ENCODE measurements at regions not wholly inside any gene's neighbourhood (a gene's known extent, or its start where the extent isn't known, plus 50 kb on each side); places are given as distances from the start of the nearest gene placed in this dataset.
A peak's percentile ranks its signal among the peaks of the same experiment; 100 is the strongest.

DNA sequence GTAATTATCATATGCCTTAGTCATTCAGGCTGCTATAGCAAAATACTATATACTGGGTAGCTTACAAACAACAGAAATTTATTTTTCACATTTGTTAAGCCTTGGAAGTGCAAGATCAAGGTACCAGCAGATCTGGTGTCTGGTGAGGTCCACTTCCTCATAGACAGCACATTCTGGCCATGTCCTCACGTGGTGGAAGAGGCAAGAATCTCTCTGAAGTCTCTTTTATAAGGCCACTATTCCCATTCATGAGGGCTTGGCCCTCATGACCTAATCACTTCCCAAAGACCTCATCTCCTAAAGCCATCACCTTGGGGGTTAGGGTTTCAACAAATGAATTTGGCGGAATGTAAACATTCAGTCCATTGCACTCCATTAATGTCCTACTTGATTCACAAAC lies 137.5 kb upstream of the C1GALT1 start:
- H3K9me3 ChIP-seq (ENCODE audit: control insufficient read depth in 1 of 2, low read length in 2 of 2) = no peaks in the 10 kb centered on the region
- H3K4me1 ChIP-seq (ENCODE audit: control insufficient read depth in 1 of 2, insufficient read depth in 2 of 2, low read length in 2 of 2) = no peaks in the 10 kb centered on the region
- H3K4me3 ChIP-seq (ENCODE audit: low read depth in 1 of 2, low read length in 2 of 2) = no peak overlapping the region
- no peak overlapping the region for H3K27ac ChIP-seq (ENCODE audit: low read depth, low read length)
- no peaks in the 10 kb centered on the region for H3K36me3 ChIP-seq (ENCODE audit: control insufficient read depth in 1 of 2, insufficient read depth in 2 of 2, low read length in 2 of 2)
- H3K9ac ChIP-seq (ENCODE audit: low read depth in 1 of 2, low read length in 2 of 2) = no peak overlapping the region
- H3K27me3 ChIP-seq (ENCODE audit: control insufficient read depth in 1 of 2, insufficient read depth in 2 of 2, low read length in 2 of 2) = no peaks in the 10 kb centered on the region

- no peaks in the 10 kb centered on the region for H3K36me3 ChIP-seq (ENCODE audit: control insufficient read depth in 1 of 2, insufficient read depth in 2 of 2, low read length in 2 of 2)
- H3K27ac ChIP-seq (ENCODE audit: low read depth, low read length) = no peak overlapping the region
- peaks cover 0 to 12% of the 10 kb centered on the region in 2 donors for H3K4me1 ChIP-seq (ENCODE audit: control insufficient read depth in 1 of 2, insufficient read depth in 2 of 2, low read length in 2 of 2)
- H3K4me3 ChIP-seq (ENCODE audit: low read depth in 1 of 2, low read length in 2 of 2) = no peak overlapping the region
- H3K27me3 ChIP-seq (ENCODE audit: control insufficient read depth in 1 of 2, insufficient read depth in 2 of 2, low read length in 2 of 2) = no peaks in the 10 kb centered on the region
- H3K9ac ChIP-seq (ENCODE audit: low read depth in 1 of 2, low read length in 2 of 2) = no peak overlapping the region
- H3K9me3 ChIP-seq (ENCODE audit: control insufficient read depth in 1 of 2, low read length in 2 of 2) = no peaks in the 10 kb centered on the region
Measured at GRCh38 chr7:7048213-7048612, 134.1 kb upstream of the C1GALT1 start.

DNA sequence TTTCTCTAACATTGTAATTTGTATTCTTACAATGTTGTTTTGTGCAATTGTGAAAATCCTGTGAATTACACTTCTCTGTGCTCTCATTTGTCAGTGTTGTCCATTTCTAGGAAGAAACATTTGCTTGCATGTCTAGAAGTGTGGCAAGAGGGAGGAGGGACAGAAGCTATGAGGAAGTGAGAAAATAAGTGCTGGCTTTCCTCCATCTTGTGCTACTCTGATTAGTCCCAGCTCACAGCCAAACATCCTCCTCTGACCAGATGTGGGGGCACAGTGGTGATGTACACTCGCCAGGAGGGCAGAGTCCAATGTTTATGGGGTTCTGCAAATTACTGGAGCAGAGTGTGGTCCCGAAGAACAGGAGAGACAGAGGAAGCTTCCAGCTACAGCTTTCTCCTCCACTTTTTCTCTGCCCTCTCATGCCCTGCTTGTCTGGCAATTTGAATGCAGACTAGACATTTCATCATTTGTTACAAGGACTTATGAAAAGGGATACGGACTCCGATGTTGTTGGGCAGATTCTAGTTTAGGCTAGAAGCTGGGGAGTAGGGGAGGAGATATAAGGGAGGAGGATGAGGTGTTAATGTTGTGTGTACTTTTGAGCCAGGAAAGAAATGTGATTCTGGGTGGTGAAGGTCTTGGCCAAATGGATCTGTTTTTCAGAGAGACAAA lies 131.0 kb upstream of the C1GALT1 start:
- peak overlapping the region; percentile 22 to 28 for H3K4me3 ChIP-seq (ENCODE audit: low read depth in 1 of 2, low read length in 2 of 2)

DNA sequence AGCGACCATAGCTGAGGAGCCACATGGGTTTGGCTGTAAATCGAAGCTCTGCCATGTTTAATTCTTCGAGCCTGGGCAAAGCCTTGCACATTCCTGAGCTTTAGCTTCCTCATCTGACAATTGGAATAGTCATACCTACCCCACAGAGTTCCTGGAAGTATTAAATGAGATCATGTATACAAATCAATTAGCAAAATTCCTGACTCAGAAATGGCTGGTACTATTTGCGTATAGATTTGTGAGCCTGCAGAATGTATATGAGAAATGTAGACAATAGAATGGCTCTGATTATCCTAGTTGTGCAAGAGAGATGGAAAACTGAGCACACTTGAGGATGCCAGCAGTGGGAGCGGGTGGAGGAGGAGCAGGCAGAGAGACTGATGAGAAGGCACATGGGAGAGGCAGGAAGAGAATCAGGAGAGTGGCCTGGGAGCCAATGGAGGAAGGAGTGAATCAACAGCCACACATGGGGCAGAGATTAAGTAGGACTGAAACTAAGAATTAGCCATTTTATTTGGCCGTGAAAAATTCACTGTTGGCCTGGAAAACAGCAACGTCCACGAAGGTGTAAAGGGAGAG lies 128.0 kb upstream of the C1GALT1 start:
- Histone ChIP-seq H3K27ac (ENCODE audit: low read depth, low read length) (no peak overlapping the region), H3K4me1 (ENCODE audit: control insufficient read depth in 1 of 2, insufficient read depth in 2 of 2, low read length in 2 of 2) (peaks cover 0 to 12% of the 10 kb centered on the region in 2 donors), H3K9ac (ENCODE audit: low read depth in 1 of 2, low read length in 2 of 2) (no peak overlapping the region), H3K27me3 (ENCODE audit: control insufficient read depth in 1 of 2, insufficient read depth in 2 of 2, low read length in 2 of 2) (no peaks in the 10 kb centered on the region), H3K9me3 (ENCODE audit: control insufficient read depth in 1 of 2, low read length in 2 of 2) (no peaks in the 10 kb centered on the region), H3K36me3 (ENCODE audit: control insufficient read depth in 1 of 2, insufficient read depth in 2 of 2, low read length in 2 of 2) (no peaks in the 10 kb centered on the region), H3K4me3 (ENCODE audit: low read depth in 1 of 2, low read length in 2 of 2) (no peak overlapping the region)

More for the DNA sequence above, 131.0 kb upstream of the C1GALT1 start:
- no peaks in the 10 kb centered on the region for H3K36me3 ChIP-seq (ENCODE audit: control insufficient read depth in 1 of 2, insufficient read depth in 2 of 2, low read length in 2 of 2)
- no peaks in the 10 kb centered on the region for H3K27me3 ChIP-seq (ENCODE audit: control insufficient read depth in 1 of 2, insufficient read depth in 2 of 2, low read length in 2 of 2)
- H3K4me1 ChIP-seq (ENCODE audit: control insufficient read depth in 1 of 2, insufficient read depth in 2 of 2, low read length in 2 of 2) = peaks cover 0 to 12% of the 10 kb centered on the region in 2 donors
- no peak overlapping the region for H3K9ac ChIP-seq (ENCODE audit: low read depth in 1 of 2, low read length in 2 of 2)
- no peak overlapping the region for H3K27ac ChIP-seq (ENCODE audit: low read depth, low read length)
- H3K9me3 ChIP-seq (ENCODE audit: control insufficient read depth in 1 of 2, low read length in 2 of 2) = no peaks in the 10 kb centered on the region

DNA sequence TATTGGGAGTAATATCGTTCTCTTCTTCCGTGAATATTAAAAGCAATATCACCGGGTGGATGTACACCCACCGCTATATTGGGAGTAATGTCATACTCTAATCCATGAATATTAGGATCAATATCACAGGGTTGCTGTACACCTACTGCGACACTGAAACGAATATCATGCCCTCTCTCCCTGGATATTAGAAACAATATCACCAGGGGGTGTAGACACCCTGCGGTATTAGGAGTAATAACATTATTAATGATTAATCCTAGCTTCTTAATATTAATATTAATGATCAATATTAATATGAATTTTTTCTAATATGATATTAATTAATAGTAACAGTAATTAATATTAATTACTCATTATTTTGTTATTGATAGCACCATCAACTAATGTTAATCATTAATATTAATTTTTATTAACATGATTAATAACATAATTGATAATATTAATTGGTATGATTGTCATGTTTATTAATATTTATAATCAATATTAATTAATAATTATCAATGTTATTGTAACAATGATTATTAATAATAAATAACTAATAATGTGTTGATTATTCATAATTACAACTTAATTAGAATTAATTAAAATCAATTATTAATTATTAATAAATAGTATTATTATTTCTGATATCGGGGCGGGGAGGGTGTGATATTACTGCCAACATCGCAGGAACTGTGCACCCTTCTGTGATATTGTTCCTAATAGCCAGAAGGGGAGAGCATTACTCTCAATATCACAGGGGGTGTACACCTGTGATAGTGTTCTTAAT lies 121.3 kb upstream of the C1GALT1 start:
- no peak overlapping the region for H3K4me3 ChIP-seq (ENCODE audit: low read depth in 1 of 2, low read length in 2 of 2)
- H3K4me1 ChIP-seq (ENCODE audit: control insufficient read depth in 1 of 2, insufficient read depth in 2 of 2, low read length in 2 of 2) = no peaks in the 10 kb centered on the region
- H3K9me3 ChIP-seq (ENCODE audit: control insufficient read depth in 1 of 2, low read length in 2 of 2) = no peaks in the 10 kb centered on the region
- H3K36me3 ChIP-seq (ENCODE audit: control insufficient read depth in 1 of 2, insufficient read depth in 2 of 2, low read length in 2 of 2) = no peaks in the 10 kb centered on the region
- no peaks in the 10 kb centered on the region for H3K27me3 ChIP-seq (ENCODE audit: control insufficient read depth in 1 of 2, insufficient read depth in 2 of 2, low read length in 2 of 2)
- H3K9ac ChIP-seq (ENCODE audit: low read depth in 1 of 2, low read length in 2 of 2) = no peak overlapping the region
- H3K27ac ChIP-seq (ENCODE audit: low read depth, low read length) = no peak overlapping the region

DNA sequence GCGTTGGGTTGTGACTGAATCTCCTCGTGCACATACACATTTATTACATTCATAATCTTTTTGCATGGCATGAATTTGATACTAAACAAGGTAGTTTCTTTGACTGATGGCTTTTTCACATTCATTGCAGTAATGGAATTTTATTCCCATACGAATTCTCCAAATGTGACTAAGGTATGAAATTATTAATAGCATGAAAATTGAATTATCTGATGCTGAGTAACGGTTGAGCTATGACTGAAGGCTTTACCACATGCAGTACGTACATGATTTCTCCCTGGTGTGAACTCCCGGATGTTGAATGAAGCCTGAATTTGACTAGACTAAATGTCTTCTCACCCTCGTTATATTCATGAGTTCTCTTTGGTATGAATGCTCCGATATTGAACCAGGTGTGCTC lies 104.4 kb upstream of the C1GALT1 start:
- Histone ChIP-seq H3K4me3 (ENCODE audit: low read depth in 1 of 2, low read length in 2 of 2) (no peak overlapping the region), H3K4me1 (ENCODE audit: control insufficient read depth in 1 of 2, insufficient read depth in 2 of 2, low read length in 2 of 2) (no peaks in the 10 kb centered on the region), H3K27me3 (ENCODE audit: control insufficient read depth in 1 of 2, insufficient read depth in 2 of 2, low read length in 2 of 2) (no peaks in the 10 kb centered on the region), H3K9me3 (ENCODE audit: control insufficient read depth in 1 of 2, low read length in 2 of 2) (no peaks in the 10 kb centered on the region), H3K9ac (ENCODE audit: low read depth in 1 of 2, low read length in 2 of 2) (no peak overlapping the region), H3K27ac (ENCODE audit: low read depth, low read length) (no peak overlapping the region), H3K36me3 (ENCODE audit: control insufficient read depth in 1 of 2, insufficient read depth in 2 of 2, low read length in 2 of 2) (no peaks in the 10 kb centered on the region)

- Histone ChIP-seq H3K27ac (ENCODE audit: low read depth, low read length) (no peak overlapping the region), H3K4me1 (ENCODE audit: control insufficient read depth in 1 of 2, insufficient read depth in 2 of 2, low read length in 2 of 2) (no peaks in the 10 kb centered on the region), H3K36me3 (ENCODE audit: control insufficient read depth in 1 of 2, insufficient read depth in 2 of 2, low read length in 2 of 2) (no peaks in the 10 kb centered on the region), H3K27me3 (ENCODE audit: control insufficient read depth in 1 of 2, insufficient read depth in 2 of 2, low read length in 2 of 2) (no peaks in the 10 kb centered on the region), H3K9ac (ENCODE audit: low read depth in 1 of 2, low read length in 2 of 2) (no peak overlapping the region), H3K4me3 (ENCODE audit: low read depth in 1 of 2, low read length in 2 of 2) (no peak overlapping the region), H3K9me3 (ENCODE audit: control insufficient read depth in 1 of 2, low read length in 2 of 2) (no peaks in the 10 kb centered on the region)
Measured at GRCh38 chr7:7080802-7081201, 101.5 kb upstream of the C1GALT1 start.

GRCh38 chr7:7090460-7090859 lies 91.9 kb upstream of the C1GALT1 start:
- Histone ChIP-seq H3K9ac (ENCODE audit: low read depth in 1 of 2, low read length in 2 of 2) (no peak overlapping the region), H3K27ac (ENCODE audit: low read depth, low read length) (no peak overlapping the region), H3K4me3 (ENCODE audit: low read depth in 1 of 2, low read length in 2 of 2) (no peak overlapping the region), H3K36me3 (ENCODE audit: control insufficient read depth in 1 of 2, insufficient read depth in 2 of 2, low read length in 2 of 2) (no peaks in the 10 kb centered on the region), H3K4me1 (ENCODE audit: control insufficient read depth in 1 of 2, insufficient read depth in 2 of 2, low read length in 2 of 2) (no peaks in the 10 kb centered on the region), H3K9me3 (ENCODE audit: control insufficient read depth in 1 of 2, low read length in 2 of 2) (no peaks in the 10 kb centered on the region), H3K27me3 (ENCODE audit: control insufficient read depth in 1 of 2, insufficient read depth in 2 of 2, low read length in 2 of 2) (no peaks in the 10 kb centered on the region)

- no peak overlapping the region for H3K27ac ChIP-seq (ENCODE audit: low read depth, low read length)
- H3K9me3 ChIP-seq (ENCODE audit: control insufficient read depth in 1 of 2, low read length in 2 of 2) = no peaks in the 10 kb centered on the region
- no peak overlapping the region for H3K9ac ChIP-seq (ENCODE audit: low read depth in 1 of 2, low read length in 2 of 2)
- no peaks in the 10 kb centered on the region for H3K36me3 ChIP-seq (ENCODE audit: control insufficient read depth in 1 of 2, insufficient read depth in 2 of 2, low read length in 2 of 2)
- H3K4me1 ChIP-seq (ENCODE audit: control insufficient read depth in 1 of 2, insufficient read depth in 2 of 2, low read length in 2 of 2) = peaks cover 4 to 8% of the 10 kb centered on the region in 2 donors
- H3K4me3 ChIP-seq (ENCODE audit: low read depth in 1 of 2, low read length in 2 of 2) = no peak overlapping the region
- H3K27me3 ChIP-seq (ENCODE audit: control insufficient read depth in 1 of 2, insufficient read depth in 2 of 2, low read length in 2 of 2) = no peaks in the 10 kb centered on the region
Measured at GRCh38 chr7:7098280-7098818, 84.0 kb upstream of the C1GALT1 start.

- Histone ChIP-seq H3K27ac (ENCODE audit: low read depth, low read length) (no peak overlapping the region), H3K4me3 (ENCODE audit: low read depth in 1 of 2, low read length in 2 of 2) (no peak overlapping the region), H3K9me3 (ENCODE audit: control insufficient read depth in 1 of 2, low read length in 2 of 2) (no peaks in the 10 kb centered on the region), H3K27me3 (ENCODE audit: control insufficient read depth in 1 of 2, insufficient read depth in 2 of 2, low read length in 2 of 2) (no peaks in the 10 kb centered on the region), H3K4me1 (ENCODE audit: control insufficient read depth in 1 of 2, insufficient read depth in 2 of 2, low read length in 2 of 2) (peaks cover 4 to 8% of the 10 kb centered on the region in 2 donors), H3K36me3 (ENCODE audit: control insufficient read depth in 1 of 2, insufficient read depth in 2 of 2, low read length in 2 of 2) (no peaks in the 10 kb centered on the region), H3K9ac (ENCODE audit: low read depth in 1 of 2, low read length in 2 of 2) (no peak overlapping the region)
Measured at GRCh38 chr7:7099584-7100014, 82.7 kb upstream of the C1GALT1 start.
